SJSA1 (cell line): ENCODE measurements at regions not wholly inside any gene's neighbourhood (a gene's known extent, or its start where the extent isn't known, plus 50 kb on each side); places are given as distances from the start of the nearest gene placed in this dataset.

Source experiments
- DNase-seq, 2 experiments: peaks; one replicate each; pipeline ENCODE4 v3.0.0-alpha.2; 2015 to 2020; ENCODE audit warnings: low spot score in 2 of 2, low read depth in 1 of 2
- H3K27ac ChIP-seq: fragments of 250-450 bp; sonication (Bioruptor Pico); 2 replicates; pipeline ENCODE4 v1.5.1; 2020; ENCODE audit warnings: mild to moderate bottlenecking, moderate library complexity
- H3K27me3 ChIP-seq: fragments of 250-450 bp; sonication (Bioruptor Pico); replicated peaks from 2 replicates; pipeline ENCODE4 v1.5.1; 2020; ENCODE audit warnings: mild to moderate bottlenecking, moderate library complexity
- H3K36me3 ChIP-seq: fragments of 250-450 bp; sonication (Bioruptor Pico); 2 replicates; pipeline ENCODE4 v1.5.1; 2020; ENCODE audit warnings: mild to moderate bottlenecking
- H3K4me1 ChIP-seq: fragments of 250-450 bp; sonication (Bioruptor Pico); replicated peaks from 2 replicates; pipeline ENCODE4 v1.6.1; 2021; ENCODE audit warnings: mild to moderate bottlenecking
- H3K4me3 ChIP-seq: fragments of 250-450 bp; sonication (Bioruptor Pico); 2 replicates; pipeline ENCODE4 v1.5.1; 2020; ENCODE audit warnings: mild to moderate bottlenecking
- H3K9me3 ChIP-seq: fragments of 250-450 bp; sonication (Bioruptor Pico); replicated peaks from 2 replicates; pipeline ENCODE4 v1.5.1; 2020; ENCODE audit warnings: mild to moderate bottlenecking

DNA sequence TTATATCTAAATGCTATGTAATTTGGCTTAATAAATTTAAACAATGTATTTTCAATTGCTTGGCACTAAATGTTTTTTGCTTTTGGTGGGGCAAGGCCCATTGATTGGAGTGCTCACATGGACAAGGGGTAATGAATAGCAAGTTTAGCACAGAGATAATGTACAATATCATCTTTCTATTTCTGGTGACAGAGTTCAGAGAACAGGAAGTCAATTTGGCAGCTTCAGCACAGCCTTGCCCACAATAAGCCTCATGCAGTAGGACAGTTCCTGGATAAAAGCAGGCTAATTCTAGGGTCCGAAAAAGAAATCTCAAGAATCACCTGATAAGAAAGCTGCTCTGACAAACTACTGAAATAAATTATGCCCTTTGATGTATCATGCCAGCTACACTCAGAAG, 443.9 kb upstream of the FSHR start:
- Histone ChIP-seq H3K9me3 (no peaks in the 10 kb centered on the region; the same call in 1 of the 2 replicates), H3K36me3 (no peaks in the 10 kb centered on the region), H3K27ac (no peak overlapping the region), H3K4me1 (no peaks in the 10 kb centered on the region), H3K27me3 (no peaks in the 10 kb centered on the region), H3K4me3 (no peak overlapping the region)
- DNase-seq: no peak

GRCh38 chr2:49585921-49586320, 431.6 kb upstream of the FSHR start:
- DNase-seq: no peak
- Histone ChIP-seq H3K27ac (no peak overlapping the region), H3K27me3 (no peaks in the 10 kb centered on the region), H3K4me3 (no peak overlapping the region), H3K9me3 (no peaks in the 10 kb centered on the region), H3K36me3 (no peaks in the 10 kb centered on the region), H3K4me1 (no peaks in the 10 kb centered on the region)

DNA sequence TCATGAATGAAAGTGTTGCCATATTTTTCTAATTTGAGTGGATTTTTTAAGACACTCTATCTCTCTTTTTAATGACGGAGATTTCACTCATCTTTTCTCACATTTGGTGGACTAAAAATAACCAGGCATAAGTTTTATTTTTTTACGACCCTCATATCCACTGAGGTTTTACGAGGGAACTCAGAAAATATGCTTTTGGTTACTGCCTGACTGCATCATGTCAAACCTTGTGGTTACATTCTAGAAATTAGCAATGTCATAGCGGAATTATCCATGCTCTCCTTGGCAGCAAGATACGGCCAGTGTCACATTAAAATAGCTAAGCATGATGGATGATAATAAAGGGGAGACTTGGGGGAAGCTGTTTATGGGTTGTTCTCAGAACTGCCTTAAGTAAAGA, 428.6 kb upstream of the FSHR start:
- no peak for DNase-seq
- H3K4me3 ChIP-seq: no peak overlapping the region
- H3K36me3 ChIP-seq: no peaks in the 10 kb centered on the region
- H3K9me3 ChIP-seq: no peaks in the 10 kb centered on the region
- no peaks in the 10 kb centered on the region for H3K4me1 ChIP-seq
- H3K27ac ChIP-seq: no peak overlapping the region
- no peaks in the 10 kb centered on the region for H3K27me3 ChIP-seq

DNA sequence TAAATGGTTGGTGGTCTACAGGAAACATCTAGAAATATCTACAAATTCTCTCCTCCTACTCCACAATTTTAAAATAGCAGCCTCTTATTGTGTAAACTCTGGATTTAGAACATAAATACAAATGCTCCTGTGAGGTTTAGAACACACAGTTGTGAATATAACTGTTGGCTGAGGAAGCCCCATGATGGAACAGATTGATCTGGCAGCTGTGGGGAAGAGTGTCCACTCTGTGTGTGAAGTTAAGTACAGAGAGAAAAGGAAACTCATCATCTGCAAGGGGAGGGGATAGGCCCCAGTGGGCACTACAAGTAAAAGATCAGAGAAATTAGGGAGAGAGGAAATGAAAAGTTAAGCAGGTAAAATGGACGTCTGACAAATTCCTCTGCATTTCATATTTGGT, 422.7 kb upstream of the FSHR start:
- no peaks in the 10 kb centered on the region for H3K36me3 ChIP-seq
- H3K27ac ChIP-seq: no peak overlapping the region
- no peak for DNase-seq
- no peak overlapping the region for H3K4me3 ChIP-seq
- no peaks in the 10 kb centered on the region for H3K27me3 ChIP-seq
- no peaks in the 10 kb centered on the region for H3K9me3 ChIP-seq
- no peaks in the 10 kb centered on the region for H3K4me1 ChIP-seq

DNA sequence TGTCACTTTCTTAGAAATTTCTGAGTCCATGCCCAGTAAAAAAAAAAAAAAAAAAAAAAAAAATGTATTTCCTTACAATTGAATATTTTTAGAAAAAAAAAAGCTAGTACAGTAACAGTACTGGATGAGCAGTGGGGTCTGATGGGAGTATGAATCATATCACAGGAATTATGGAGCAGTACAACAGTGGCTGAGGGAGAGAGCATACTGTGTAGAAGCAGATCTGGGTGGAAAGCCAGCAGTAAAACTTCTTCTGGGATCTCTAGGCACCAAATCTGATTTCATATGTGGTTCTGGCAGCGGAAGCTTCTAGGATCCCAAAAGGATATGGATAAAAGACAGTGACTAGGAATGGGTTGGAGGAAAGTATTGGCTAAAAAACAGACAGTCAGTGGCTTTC, 414.9 kb upstream of the FSHR start:
- DNase-seq: no peak
- Histone ChIP-seq H3K4me3 (no peak overlapping the region), H3K27ac (no peak overlapping the region), H3K9me3 (no peaks in the 10 kb centered on the region; the same call in 1 of the 2 replicates), H3K4me1 (no peaks in the 10 kb centered on the region), H3K27me3 (no peaks in the 10 kb centered on the region), H3K36me3 (no peaks in the 10 kb centered on the region)

- H3K36me3 ChIP-seq: no peaks in the 10 kb centered on the region
- no peak for DNase-seq
- H3K4me3 ChIP-seq: no peak overlapping the region
- no peaks in the 10 kb centered on the region for H3K27me3 ChIP-seq
- no peaks in the 10 kb centered on the region for H3K4me1 ChIP-seq
- H3K9me3 ChIP-seq: no peaks in the 10 kb centered on the region; the same call in 1 of the 2 replicates
- no peak overlapping the region for H3K27ac ChIP-seq
Observed at GRCh38 chr2:49567811-49568600, 413.7 kb upstream of the FSHR start.

GRCh38 chr2:49567021-49567420, 412.7 kb upstream of the FSHR start:
- no peak for DNase-seq
- Histone ChIP-seq H3K27ac (no peak overlapping the region), H3K4me3 (no peak overlapping the region), H3K27me3 (no peaks in the 10 kb centered on the region), H3K9me3 (no peaks in the 10 kb centered on the region; the same call in 1 of the 2 replicates), H3K36me3 (no peaks in the 10 kb centered on the region), H3K4me1 (no peaks in the 10 kb centered on the region)

DNA sequence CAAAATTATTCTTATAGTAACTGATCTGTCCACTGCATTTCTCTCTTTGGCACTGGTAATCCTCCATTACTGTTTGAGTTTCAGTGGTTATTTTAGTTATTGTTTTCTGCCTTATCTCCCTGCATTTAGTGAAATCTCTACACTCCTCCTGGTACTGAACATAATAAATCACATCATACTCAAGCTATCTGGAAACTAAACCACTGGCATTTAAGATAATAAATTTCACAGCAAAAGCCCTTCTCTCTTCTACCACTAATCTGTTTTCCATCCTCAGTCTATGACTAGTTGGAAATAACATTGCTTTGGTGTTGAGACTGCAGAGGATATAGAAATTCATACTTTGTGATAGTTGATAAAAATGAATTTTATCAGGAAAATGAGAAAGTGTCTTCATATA, 399.3 kb upstream of the FSHR start:
- Histone ChIP-seq H3K27me3 (no peaks in the 10 kb centered on the region), H3K9me3 (no peaks in the 10 kb centered on the region), H3K36me3 (no peaks in the 10 kb centered on the region), H3K4me1 (no peaks in the 10 kb centered on the region), H3K4me3 (no peak overlapping the region), H3K27ac (no peak overlapping the region)
- DNase-seq: no peak

DNA sequence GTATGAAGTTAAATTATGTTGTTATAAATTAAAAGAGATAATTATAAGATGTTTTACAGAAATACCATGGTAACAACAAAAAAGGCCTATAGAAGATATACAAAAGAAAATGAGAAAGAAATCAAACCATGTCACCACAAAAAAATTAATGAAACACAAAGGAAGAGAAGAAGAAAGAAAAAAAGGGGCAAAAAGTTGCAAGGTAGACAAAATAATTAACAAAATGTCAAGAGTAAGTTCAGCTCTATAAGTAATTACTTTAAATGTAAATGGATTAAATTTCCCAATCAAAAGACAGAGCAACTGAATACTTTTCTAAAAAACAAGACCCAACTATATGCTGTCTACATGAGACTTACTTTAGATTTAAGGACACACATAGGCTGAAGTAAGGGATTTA, 378.4 kb upstream of the FSHR start:
- Histone ChIP-seq H3K4me3 (no peak overlapping the region), H3K9me3 (peaks cover 7% of the 10 kb centered on the region; the same call in 1 of the 2 replicates), H3K27me3 (no peaks in the 10 kb centered on the region)

DNA sequence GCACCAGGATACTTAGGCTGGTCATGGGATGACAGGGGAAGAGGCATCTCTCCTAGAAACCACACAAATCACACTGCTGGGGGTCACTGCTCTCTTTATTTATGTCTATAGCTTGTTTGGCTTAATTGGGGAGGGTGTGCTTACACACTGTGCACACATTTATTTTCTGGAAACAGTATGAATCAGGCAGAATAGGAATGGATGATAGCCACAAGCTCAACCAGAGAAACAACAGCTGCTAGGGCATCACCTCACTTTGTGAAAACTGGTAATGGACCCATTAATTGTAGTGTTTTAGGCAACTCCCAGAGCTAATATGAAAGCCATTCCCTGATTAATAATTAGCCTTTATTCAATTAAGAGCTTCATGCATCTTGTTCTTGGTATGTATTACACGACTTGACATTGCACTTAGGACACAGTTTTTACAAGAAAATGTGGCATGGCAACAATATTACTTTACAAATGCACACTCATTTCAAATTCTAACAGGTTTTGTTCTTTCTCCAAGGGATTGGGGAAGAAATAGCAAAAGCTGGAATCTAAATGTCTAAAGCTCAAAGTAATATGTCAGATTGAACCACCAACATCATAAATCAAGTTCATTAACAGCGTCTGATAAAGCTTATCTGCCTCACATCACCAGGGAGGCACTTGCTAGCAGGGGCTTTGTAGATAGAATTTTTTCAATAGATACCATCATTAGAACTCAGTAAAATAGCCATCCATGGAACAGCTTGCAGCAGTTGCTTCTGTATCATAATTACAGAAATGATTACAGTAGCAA, 361.9 kb upstream of the FSHR start:
- Histone ChIP-seq H3K27ac (no peak overlapping the region), H3K27me3 (no peaks in the 10 kb centered on the region), H3K4me1 (no peaks in the 10 kb centered on the region), H3K4me3 (no peak overlapping the region), H3K36me3 (no peaks in the 10 kb centered on the region), H3K9me3 (peaks cover 3% of the 10 kb centered on the region)
- DNase-seq: no peak

More for the DNA sequence above, 378.4 kb upstream of the FSHR start:
- Histone ChIP-seq H3K27ac (no peak overlapping the region), H3K4me1 (no peaks in the 10 kb centered on the region), H3K36me3 (no peaks in the 10 kb centered on the region)
- no peak for DNase-seq

DNA sequence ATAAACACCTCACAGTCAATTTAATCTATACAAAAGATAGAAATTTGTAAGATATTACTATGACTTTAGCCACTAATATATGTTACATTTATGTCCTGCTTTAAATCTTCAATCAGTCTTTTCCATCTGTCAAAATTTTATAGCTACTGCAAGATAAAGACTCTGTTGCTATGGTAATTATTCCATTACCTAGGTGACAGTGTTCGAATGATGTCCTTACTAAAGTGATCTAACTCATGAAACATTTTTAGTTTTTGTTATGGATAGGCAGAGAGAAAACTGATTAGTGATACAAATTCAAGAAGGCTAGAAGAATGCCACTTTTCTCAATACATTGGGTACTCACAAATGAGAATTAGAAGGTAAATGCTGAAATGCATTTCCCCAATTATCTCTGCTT, 359.9 kb upstream of the FSHR start:
- Histone ChIP-seq H3K27me3 (no peaks in the 10 kb centered on the region), H3K4me1 (no peaks in the 10 kb centered on the region), H3K27ac (no peak overlapping the region), H3K4me3 (no peak overlapping the region), H3K36me3 (no peaks in the 10 kb centered on the region), H3K9me3 (peaks cover 3% of the 10 kb centered on the region)
- no peak for DNase-seq

DNA sequence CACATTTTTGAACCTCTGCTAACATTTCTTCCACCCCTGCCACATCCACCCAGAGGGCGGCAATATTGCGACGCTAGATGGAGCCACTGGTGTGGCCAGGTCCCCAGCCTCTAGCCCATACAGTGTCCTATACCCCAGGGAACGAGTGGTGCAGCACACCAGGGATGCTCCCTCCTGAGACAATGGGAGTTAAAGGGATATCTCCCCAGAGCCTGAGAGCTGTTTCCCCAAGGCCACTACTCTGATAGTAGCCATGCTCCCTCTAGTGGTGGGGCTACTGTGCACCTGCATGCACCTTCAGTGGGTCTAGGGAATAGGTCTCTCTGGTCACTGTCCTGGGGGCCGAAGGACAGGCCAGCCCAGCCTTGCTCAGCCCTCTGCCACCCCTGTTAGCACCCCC, 336.4 kb upstream of the FSHR start:
- H3K36me3 ChIP-seq: no peaks in the 10 kb centered on the region
- 0 out of 2 replicates have a peak, but pooled peaks cover 2% of the 10 kb centered on the region for H3K9me3 ChIP-seq
- H3K4me3 ChIP-seq: no peak overlapping the region
- no peak overlapping the region for H3K27ac ChIP-seq
- H3K27me3 ChIP-seq: no peaks in the 10 kb centered on the region
- DNase-seq: peak; percentile 1 to 39
- no peaks in the 10 kb centered on the region for H3K4me1 ChIP-seq

GRCh38 chr2:49487139-49487538, 332.8 kb upstream of the FSHR start:
- Histone ChIP-seq H3K27ac (no peak overlapping the region), H3K36me3 (no peaks in the 10 kb centered on the region), H3K4me3 (no peak overlapping the region), H3K9me3 (0 out of 2 replicates have a peak, but pooled peaks cover 2% of the 10 kb centered on the region), H3K4me1 (no peaks in the 10 kb centered on the region), H3K27me3 (no peaks in the 10 kb centered on the region)
- no peak for DNase-seq

- H3K27ac ChIP-seq: no peak overlapping the region
- no peak overlapping the region for H3K4me3 ChIP-seq
- H3K4me1 ChIP-seq: no peaks in the 10 kb centered on the region
- H3K27me3 ChIP-seq: no peaks in the 10 kb centered on the region
- H3K9me3 ChIP-seq: no peaks in the 10 kb centered on the region
- no peaks in the 10 kb centered on the region for H3K36me3 ChIP-seq
- no peak for DNase-seq
Observed at GRCh38 chr2:49480520-49480919, 326.2 kb upstream of the FSHR start.
